ENCODE measurements at regions not wholly inside any gene's neighbourhood (a gene's known extent, or its start where the extent isn't known, plus 50 kb on each side); places are given as distances from the start of the nearest gene placed in this dataset.

- no peak overlapping the region for H3K27ac ChIP-seq (ENCODE audit: low read depth, low read length)
- no peaks in the 10 kb centered on the region for H3K36me3 ChIP-seq (ENCODE audit: control insufficient read depth, insufficient read depth, low read length)
- peaks cover 3% of the 10 kb centered on the region for H3K4me1 ChIP-seq (ENCODE audit: control insufficient read depth, insufficient read depth, low read length)
- H3K9me3 ChIP-seq (ENCODE audit: control insufficient read depth, insufficient read depth, low read depth, low read length): no peaks in the 10 kb centered on the region
- no peaks in the 10 kb centered on the region for H3K27me3 ChIP-seq (ENCODE audit: control insufficient read depth, insufficient read depth, low read length)
- no peak overlapping the region for H3K4me3 ChIP-seq (ENCODE audit: low read depth, low read length)
- no peak overlapping the region for H3K9ac ChIP-seq (ENCODE audit: low read length)
These were observed 72.7 kb upstream of the ABI3BP start for GRCh38 chr3:101065962-101066361.

GRCh38 chr3:101063401-101063800, 70.2 kb upstream of the ABI3BP start:
- H3K27ac ChIP-seq (ENCODE audit: low read depth, low read length): no peak overlapping the region
- no peak overlapping the region for H3K9ac ChIP-seq (ENCODE audit: low read length)
- H3K27me3 ChIP-seq (ENCODE audit: control insufficient read depth, insufficient read depth, low read length): no peaks in the 10 kb centered on the region
- no peaks in the 10 kb centered on the region for H3K4me1 ChIP-seq (ENCODE audit: control insufficient read depth, insufficient read depth, low read length)
- H3K36me3 ChIP-seq (ENCODE audit: control insufficient read depth, insufficient read depth, low read length): no peaks in the 10 kb centered on the region
- no peak overlapping the region for H3K4me3 ChIP-seq (ENCODE audit: low read depth, low read length)
- H3K9me3 ChIP-seq (ENCODE audit: control insufficient read depth, insufficient read depth, low read depth, low read length): no peaks in the 10 kb centered on the region

DNA sequence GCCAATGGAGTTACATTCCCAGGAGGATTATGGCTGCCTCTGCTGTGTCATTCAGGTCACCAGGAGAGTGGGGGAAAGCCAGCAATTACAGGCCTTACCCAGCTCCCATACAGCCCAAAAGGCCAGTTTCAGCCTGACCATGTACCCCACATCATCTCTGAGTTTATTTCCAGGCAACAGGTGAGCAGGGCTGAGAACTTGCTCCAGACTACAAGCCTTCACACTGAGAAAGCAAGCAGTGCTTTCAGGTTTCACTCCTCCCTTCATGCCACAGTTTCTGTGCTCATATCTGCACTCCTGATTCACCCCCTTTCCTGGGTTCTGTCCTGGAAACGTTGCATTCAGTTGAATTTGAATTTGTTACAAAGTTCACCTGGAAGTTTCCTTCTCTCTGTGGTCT, 68.1 kb upstream of the ABI3BP start:
- Histone ChIP-seq H3K9me3 (ENCODE audit: control insufficient read depth, insufficient read depth, low read depth, low read length) (no peaks in the 10 kb centered on the region), H3K4me1 (ENCODE audit: control insufficient read depth, insufficient read depth, low read length) (no peaks in the 10 kb centered on the region), H3K27ac (ENCODE audit: low read depth, low read length) (no peak overlapping the region), H3K36me3 (ENCODE audit: control insufficient read depth, insufficient read depth, low read length) (no peaks in the 10 kb centered on the region), H3K27me3 (ENCODE audit: control insufficient read depth, insufficient read depth, low read length) (no peaks in the 10 kb centered on the region), H3K9ac (ENCODE audit: low read length) (no peak overlapping the region), H3K4me3 (ENCODE audit: low read depth, low read length) (no peak overlapping the region)

- Histone ChIP-seq H3K27me3 (ENCODE audit: control insufficient read depth, insufficient read depth, low read length) (no peaks in the 10 kb centered on the region), H3K9me3 (ENCODE audit: control insufficient read depth, insufficient read depth, low read depth, low read length) (no peaks in the 10 kb centered on the region), H3K27ac (ENCODE audit: low read depth, low read length) (no peak overlapping the region), H3K4me3 (ENCODE audit: low read depth, low read length) (no peak overlapping the region), H3K4me1 (ENCODE audit: control insufficient read depth, insufficient read depth, low read length) (no peaks in the 10 kb centered on the region), H3K36me3 (ENCODE audit: control insufficient read depth, insufficient read depth, low read length) (no peaks in the 10 kb centered on the region), H3K9ac (ENCODE audit: low read length) (no peak overlapping the region)
These were observed 57.6 kb upstream of the ABI3BP start for GRCh38 chr3:101050866-101051265.

DNA sequence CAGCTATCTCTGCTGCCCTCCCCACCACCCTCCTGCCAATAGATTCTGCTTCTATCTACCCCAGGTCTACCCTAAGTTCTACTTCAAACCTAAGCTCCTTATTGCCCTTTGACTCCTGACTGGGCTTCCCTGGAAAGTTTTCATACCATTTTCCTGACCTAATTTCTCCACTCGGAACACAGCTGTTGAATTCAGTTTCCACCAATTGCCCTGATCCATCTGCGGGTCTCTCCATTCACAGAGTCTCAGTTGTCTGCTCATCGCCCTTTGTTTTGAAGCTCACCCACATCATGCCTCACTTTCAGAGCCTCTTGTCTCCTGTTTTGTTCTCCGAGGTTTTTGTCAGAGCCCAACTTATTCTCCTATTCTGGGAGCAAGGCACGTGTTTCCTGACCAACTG, 56.8 kb upstream of the ABI3BP start:
- Histone ChIP-seq H3K9ac (ENCODE audit: low read length) (no peak overlapping the region), H3K4me1 (ENCODE audit: control insufficient read depth, insufficient read depth, low read length) (no peaks in the 10 kb centered on the region), H3K27me3 (ENCODE audit: control insufficient read depth, insufficient read depth, low read length) (no peaks in the 10 kb centered on the region), H3K4me3 (ENCODE audit: low read depth, low read length) (no peak overlapping the region), H3K9me3 (ENCODE audit: control insufficient read depth, insufficient read depth, low read depth, low read length) (no peaks in the 10 kb centered on the region), H3K36me3 (ENCODE audit: control insufficient read depth, insufficient read depth, low read length) (no peaks in the 10 kb centered on the region), H3K27ac (ENCODE audit: low read depth, low read length) (no peak overlapping the region)

GRCh38 chr3:101049532-101049931, 56.3 kb upstream of the ABI3BP start:
- no peaks in the 10 kb centered on the region for H3K4me1 ChIP-seq (ENCODE audit: control insufficient read depth, insufficient read depth, low read length)
- H3K27ac ChIP-seq (ENCODE audit: low read depth, low read length): no peak overlapping the region
- H3K36me3 ChIP-seq (ENCODE audit: control insufficient read depth, insufficient read depth, low read length): no peaks in the 10 kb centered on the region
- no peak overlapping the region for H3K9ac ChIP-seq (ENCODE audit: low read length)
- H3K4me3 ChIP-seq (ENCODE audit: low read depth, low read length): no peak overlapping the region
- H3K9me3 ChIP-seq (ENCODE audit: control insufficient read depth, insufficient read depth, low read depth, low read length): no peaks in the 10 kb centered on the region
- H3K27me3 ChIP-seq (ENCODE audit: control insufficient read depth, insufficient read depth, low read length): no peaks in the 10 kb centered on the region

GRCh38 chr3:101043687-101044078, 50.5 kb upstream of the ABI3BP start:
- H3K9ac ChIP-seq (ENCODE audit: low read length): no peak overlapping the region

GRCh38 chr3:101042996-101043686, 49.9 kb upstream of the ABI3BP start:
- Histone ChIP-seq H3K36me3 (ENCODE audit: control insufficient read depth, insufficient read depth, low read length) (no peaks in the 10 kb centered on the region), H3K27ac (ENCODE audit: low read depth, low read length) (no peak overlapping the region), H3K4me1 (ENCODE audit: control insufficient read depth, insufficient read depth, low read length) (no peaks in the 10 kb centered on the region), H3K4me3 (ENCODE audit: low read depth, low read length) (no peak overlapping the region), H3K9ac (ENCODE audit: low read length) (no peak overlapping the region), H3K27me3 (ENCODE audit: control insufficient read depth, insufficient read depth, low read length) (no peaks in the 10 kb centered on the region), H3K9me3 (ENCODE audit: control insufficient read depth, insufficient read depth, low read depth, low read length) (no peaks in the 10 kb centered on the region)

More at GRCh38 chr3:101043687-101044078, 50.5 kb upstream of the ABI3BP start:
- H3K4me1 ChIP-seq (ENCODE audit: control insufficient read depth, insufficient read depth, low read length): no peaks in the 10 kb centered on the region
- H3K9me3 ChIP-seq (ENCODE audit: control insufficient read depth, insufficient read depth, low read depth, low read length): no peaks in the 10 kb centered on the region
- H3K4me3 ChIP-seq (ENCODE audit: low read depth, low read length): no peak overlapping the region
- no peaks in the 10 kb centered on the region for H3K27me3 ChIP-seq (ENCODE audit: control insufficient read depth, insufficient read depth, low read length)
- H3K27ac ChIP-seq (ENCODE audit: low read depth, low read length): no peak overlapping the region
- no peaks in the 10 kb centered on the region for H3K36me3 ChIP-seq (ENCODE audit: control insufficient read depth, insufficient read depth, low read length)
